ENCODE measurements at regions not wholly inside any gene's neighbourhood (a gene's known extent, or its start where the extent isn't known, plus 50 kb on each side); places are given as distances from the start of the nearest gene placed in this dataset.

DNA sequence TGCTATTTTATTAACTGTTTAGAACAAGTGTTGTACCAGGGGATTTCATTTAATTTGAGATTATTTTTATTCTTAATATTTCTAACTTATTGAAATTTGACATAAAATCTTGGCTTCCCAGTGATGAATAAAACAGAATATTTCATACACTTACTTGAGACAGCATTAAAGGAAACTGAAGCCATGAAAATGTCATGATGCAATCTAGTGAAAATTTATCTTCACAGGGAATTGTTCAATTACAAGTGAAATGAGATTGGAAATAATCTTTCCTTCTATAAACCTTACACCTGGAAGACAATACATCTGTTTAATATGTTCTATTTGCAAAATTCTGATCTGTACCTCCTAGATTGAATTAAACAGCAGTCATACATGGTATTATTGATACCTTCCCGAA is 511.0 kb upstream of the CDH7 start:
- CTCF ChIA-PET, result no interaction called here

DNA sequence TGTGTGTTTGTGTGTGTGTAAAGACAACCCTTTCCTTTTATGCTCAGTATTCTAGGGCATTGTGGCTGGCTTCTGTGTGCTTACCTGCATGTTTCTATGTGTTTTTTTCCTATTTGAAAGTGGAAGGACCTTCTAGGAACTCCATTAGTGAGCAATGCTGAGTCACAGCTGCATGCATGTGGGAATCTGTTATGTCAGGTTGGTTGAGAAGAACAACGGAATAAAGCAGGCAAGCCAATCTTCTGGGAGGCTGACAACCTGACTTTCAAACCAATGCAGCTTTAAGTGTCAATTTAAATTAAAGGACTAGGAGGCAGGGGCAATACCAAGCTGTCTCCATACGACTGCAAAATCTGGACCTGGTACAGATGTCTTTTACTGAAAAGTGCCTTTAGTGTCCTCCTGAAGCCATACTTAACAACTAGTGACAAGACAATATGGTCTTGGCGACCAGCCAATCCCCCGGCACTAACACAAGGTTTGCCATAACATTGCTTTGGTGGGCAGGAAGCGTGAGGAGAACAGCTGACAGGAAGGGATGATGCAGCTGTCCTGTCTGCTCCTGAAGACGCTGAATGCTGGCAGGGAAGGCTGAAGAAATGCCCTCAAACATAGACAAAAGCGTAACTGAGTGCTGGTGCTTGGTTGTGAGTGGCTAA is 514.7 kb upstream of the CDH7 start:
- H3K4me1 Mint-ChIP-seq (ENCODE audit: low read depth, unreplicated experiment), result peaks cover 23% of the 10 kb centered on the region
- peak; percentile 3 for DNase-seq
- intact Hi-C loops (cut with micrococcal nuclease; ENCODE audit: unreplicated experiment), result no loop called here
- no peak for TF ChIP-seq CTCF (IDR thresholded peaks at IDR 0.05; ENCODE audit: unreplicated experiment)
- H3K27ac Mint-ChIP-seq (ENCODE audit: unreplicated experiment), result peak overlapping the region; percentile 10
- no peaks in the 10 kb centered on the region for H3K36me3 Mint-ChIP-seq (ENCODE audit: insufficient read depth, unreplicated experiment)
- BruUV-seq (replicated peaks), result no TSS peak
- CTCF ChIA-PET, result no interaction called here
- H3K27me3 Mint-ChIP-seq (ENCODE audit: unreplicated experiment), result no peaks in the 10 kb centered on the region
- no peaks in the 10 kb centered on the region for H3K9me3 Mint-ChIP-seq (ENCODE audit: low read depth, unreplicated experiment)
- peak overlapping the region; percentile 50 for H3K4me3 Mint-ChIP-seq (ENCODE audit: low read depth, unreplicated experiment)

More for the DNA sequence above, 511.0 kb upstream of the CDH7 start:
- DNase-seq, result no peak
- Mint-ChIP-seq H3K27me3 (ENCODE audit: unreplicated experiment) (no peaks in the 10 kb centered on the region), H3K9me3 (ENCODE audit: low read depth, unreplicated experiment) (no peaks in the 10 kb centered on the region), H3K4me1 (ENCODE audit: low read depth, unreplicated experiment) (peaks cover 23% of the 10 kb centered on the region), H3K36me3 (ENCODE audit: insufficient read depth, unreplicated experiment) (no peaks in the 10 kb centered on the region), H3K4me3 (ENCODE audit: low read depth, unreplicated experiment) (no peak overlapping the region), H3K27ac (ENCODE audit: unreplicated experiment) (peak overlapping the region; percentile 12)
- BruUV-seq (replicated peaks), result no TSS peak
- TF ChIP-seq CTCF (IDR thresholded peaks at IDR 0.05; ENCODE audit: unreplicated experiment), result no peak
- intact Hi-C loops (cut with micrococcal nuclease; ENCODE audit: unreplicated experiment), result no loop called here

GRCh38 chr18:65230311-65230710 is 520.5 kb upstream of the CDH7 start:
- no peaks in the 10 kb centered on the region for H3K9me3 Mint-ChIP-seq (ENCODE audit: low read depth, unreplicated experiment)

GRCh38 chr18:65227970-65228369 is 522.8 kb upstream of the CDH7 start:
- Mint-ChIP-seq H3K4me1 (ENCODE audit: low read depth, unreplicated experiment) (no peaks in the 10 kb centered on the region), H3K27me3 (ENCODE audit: unreplicated experiment) (no peaks in the 10 kb centered on the region), H3K9me3 (ENCODE audit: low read depth, unreplicated experiment) (peaks cover 2% of the 10 kb centered on the region), H3K36me3 (ENCODE audit: insufficient read depth, unreplicated experiment) (no peaks in the 10 kb centered on the region), H3K4me3 (ENCODE audit: low read depth, unreplicated experiment) (no peak overlapping the region), H3K27ac (ENCODE audit: unreplicated experiment) (no peak overlapping the region)
- intact Hi-C loops (cut with micrococcal nuclease; ENCODE audit: unreplicated experiment), result no loop called here
- CTCF ChIA-PET, result interaction anchor here (0.7 to 1.4 kb wide), 2 partner anchors 10 to 230 kb away, joined by 3 to 6 read pairs; no protein-coding TSS in a partner anchor
- no peak for TF ChIP-seq CTCF (IDR thresholded peaks at IDR 0.05; ENCODE audit: unreplicated experiment)
- no peak for DNase-seq
- no TSS peak for BruUV-seq (replicated peaks)

More at GRCh38 chr18:65230311-65230710, 520.5 kb upstream of the CDH7 start:
- no peaks in the 10 kb centered on the region for H3K27me3 Mint-ChIP-seq (ENCODE audit: unreplicated experiment)
- no peak for DNase-seq
- H3K36me3 Mint-ChIP-seq (ENCODE audit: insufficient read depth, unreplicated experiment), result no peaks in the 10 kb centered on the region
- intact Hi-C loops (cut with micrococcal nuclease; ENCODE audit: unreplicated experiment), result no loop called here
- BruUV-seq (replicated peaks), result no TSS peak
- no peak overlapping the region for H3K27ac Mint-ChIP-seq (ENCODE audit: unreplicated experiment)
- TF ChIP-seq CTCF (IDR thresholded peaks at IDR 0.05; ENCODE audit: unreplicated experiment), result no peak
- CTCF ChIA-PET, result no interaction called here
- H3K4me3 Mint-ChIP-seq (ENCODE audit: low read depth, unreplicated experiment), result no peak overlapping the region
- peaks cover 6% of the 10 kb centered on the region for H3K4me1 Mint-ChIP-seq (ENCODE audit: low read depth, unreplicated experiment)
